ENCODE measurements at regions not wholly inside any gene's neighbourhood (a gene's known extent, or its start where the extent isn't known, plus 50 kb on each side); places are given as distances from the start of the nearest gene placed in this dataset.

- TF ChIP-seq CTCF (IDR thresholded peaks at IDR 0.05) (no peak), EZH2 (IDR thresholded peaks at IDR 0.05) (no peak)
Measured at GRCh38 chr2:35614640-35615039, 740.9 kb upstream of the CRIM1 start.

All from neural progenitor cell (in vitro differentiated cells).